ENCODE measurements at regions not wholly inside any gene's neighbourhood (a gene's known extent, or its start where the extent isn't known, plus 50 kb on each side); places are given as distances from the start of the nearest gene placed in this dataset.
A peak's percentile ranks its signal among the peaks of the same experiment; 100 is the strongest.

- no peak for DNase-seq (ENCODE audit: low spot score)
Measured at GRCh38 chr6:122008101-122008999, 391.1 kb upstream of the HSF2 start.

- no peak for DNase-seq (ENCODE audit: low spot score)
Measured at GRCh38 chr6:122009000-122009350, 390.5 kb upstream of the HSF2 start.

DNA sequence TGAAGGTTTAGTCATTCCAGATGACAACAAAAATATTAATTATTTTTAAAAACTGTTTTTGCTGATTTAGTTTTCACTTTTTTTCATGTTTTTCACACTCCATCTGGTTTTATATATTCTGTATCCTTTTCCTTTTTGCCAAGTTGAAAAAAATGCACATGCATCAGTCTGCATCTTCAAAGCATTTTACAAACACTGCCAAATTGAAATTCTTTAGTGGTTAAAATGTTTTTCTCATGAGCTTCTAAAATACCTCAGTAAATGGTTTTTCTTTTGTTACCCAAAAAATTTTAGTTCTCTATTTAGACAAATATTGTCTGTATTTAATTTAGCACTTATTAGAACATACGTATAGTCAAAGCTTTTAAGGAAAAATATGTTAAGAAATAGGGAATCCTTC is 386.9 kb upstream of the HSF2 start:
- DNase-seq (ENCODE audit: low spot score), result no peak

- DNase-seq (ENCODE audit: low spot score), result no peak
Measured at GRCh38 chr6:122014961-122015360, 384.5 kb upstream of the HSF2 start.

DNA sequence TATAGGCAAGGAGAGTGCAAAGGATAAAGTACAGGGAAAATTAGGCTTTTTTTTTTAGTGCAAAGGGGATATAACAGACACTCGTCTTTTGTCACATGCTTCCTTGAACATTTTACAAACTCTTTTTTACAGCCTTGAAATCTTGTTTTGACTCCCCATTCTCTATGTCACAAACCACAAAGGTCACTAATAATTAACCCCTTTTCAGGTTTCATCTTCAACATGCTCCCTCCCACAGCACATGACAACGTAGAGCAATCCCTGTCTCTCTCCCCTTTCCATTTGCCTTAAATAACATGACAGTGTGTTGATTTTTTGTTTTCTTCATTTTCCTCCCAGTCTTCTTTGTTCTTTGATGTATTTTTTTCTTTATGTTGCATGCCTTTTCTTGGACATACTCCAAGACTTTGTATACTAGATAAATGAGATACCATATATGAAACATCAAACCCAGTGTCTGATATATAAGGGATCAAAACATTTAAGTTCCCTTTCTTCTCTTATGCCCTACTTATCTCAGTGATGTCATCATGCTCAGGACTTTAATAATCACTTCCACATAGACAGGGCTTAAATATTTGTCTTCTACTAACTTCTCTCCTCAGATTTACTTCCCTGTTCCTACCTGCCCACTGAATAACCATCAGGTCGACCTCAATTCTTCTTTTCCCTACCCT is 378.7 kb upstream of the HSF2 start:
- no peak for DNase-seq (ENCODE audit: low spot score)

- no peak for DNase-seq (ENCODE audit: low spot score)
Measured at GRCh38 chr6:122025104-122025503, 374.3 kb upstream of the HSF2 start.

- no peak for DNase-seq (ENCODE audit: low spot score)
Measured at GRCh38 chr6:122026582-122027369, 372.7 kb upstream of the HSF2 start.

GRCh38 chr6:122028933-122029522 is 370.4 kb upstream of the HSF2 start:
- no peak for DNase-seq (ENCODE audit: low spot score)

GRCh38 chr6:122033564-122034181 is 365.8 kb upstream of the HSF2 start:
- DNase-seq (ENCODE audit: low spot score), result peak; percentile 15

- no peak for DNase-seq (ENCODE audit: low spot score)
Measured at GRCh38 chr6:122035173-122035572, 364.3 kb upstream of the HSF2 start.

DNA sequence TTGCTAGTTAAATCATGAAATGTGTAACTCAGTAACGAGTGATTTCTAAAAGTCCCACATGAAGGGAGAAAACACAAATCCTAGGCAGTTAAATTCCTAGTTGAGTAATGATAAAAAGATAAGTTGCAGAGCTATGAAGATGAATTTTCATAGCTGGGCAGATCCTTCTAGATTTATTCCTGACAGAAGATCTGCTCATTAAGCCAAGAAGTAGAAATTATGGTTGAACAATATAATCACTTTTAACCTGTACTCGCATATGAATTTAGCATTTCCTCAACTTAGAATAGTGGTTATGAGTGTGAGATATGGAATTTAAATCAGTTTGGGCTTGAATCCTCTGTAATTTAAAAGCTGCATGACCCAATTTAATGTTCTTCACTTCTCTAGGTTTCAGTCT is 359.2 kb upstream of the HSF2 start:
- DNase-seq (ENCODE audit: low spot score), result no peak

GRCh38 chr6:122042380-122042779 is 357.1 kb upstream of the HSF2 start:
- no peak for DNase-seq (ENCODE audit: low spot score)

DNA sequence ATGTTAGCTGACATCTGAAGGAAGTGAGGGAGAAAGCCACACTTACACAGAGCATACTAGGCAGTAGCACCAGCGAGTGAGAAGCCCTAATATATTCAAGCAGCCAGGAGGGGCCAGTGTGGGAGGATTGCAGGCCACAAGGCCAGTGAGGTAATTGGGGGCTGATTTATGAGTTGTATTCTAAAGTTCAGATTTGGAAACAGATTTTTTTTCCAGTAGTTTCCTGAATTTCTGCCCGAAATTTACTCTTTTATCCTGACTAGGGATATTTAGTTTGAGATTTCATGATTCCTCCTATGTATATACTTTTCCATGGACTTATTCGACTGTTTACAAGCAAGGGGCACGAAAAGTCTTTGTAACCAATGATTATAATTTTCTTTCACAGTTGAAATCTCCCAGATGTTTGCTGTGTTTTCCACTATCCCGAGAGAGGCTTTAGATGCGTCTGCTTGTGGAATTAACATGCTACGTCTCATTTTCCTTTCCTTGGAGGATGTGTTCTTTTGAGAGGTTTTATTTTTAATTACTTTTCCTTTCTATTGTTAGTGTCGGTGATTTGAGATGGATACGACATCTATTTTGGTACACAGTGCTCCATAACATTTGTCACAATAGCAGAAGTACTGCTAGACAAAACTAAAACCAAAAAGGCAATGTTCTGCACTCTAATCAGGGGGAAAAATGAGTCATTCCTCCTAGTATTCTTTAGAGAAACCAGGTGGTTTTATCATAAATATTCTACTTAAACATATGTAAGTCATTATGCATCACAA is 356.3 kb upstream of the HSF2 start:
- no peak for DNase-seq (ENCODE audit: low spot score)

DNA sequence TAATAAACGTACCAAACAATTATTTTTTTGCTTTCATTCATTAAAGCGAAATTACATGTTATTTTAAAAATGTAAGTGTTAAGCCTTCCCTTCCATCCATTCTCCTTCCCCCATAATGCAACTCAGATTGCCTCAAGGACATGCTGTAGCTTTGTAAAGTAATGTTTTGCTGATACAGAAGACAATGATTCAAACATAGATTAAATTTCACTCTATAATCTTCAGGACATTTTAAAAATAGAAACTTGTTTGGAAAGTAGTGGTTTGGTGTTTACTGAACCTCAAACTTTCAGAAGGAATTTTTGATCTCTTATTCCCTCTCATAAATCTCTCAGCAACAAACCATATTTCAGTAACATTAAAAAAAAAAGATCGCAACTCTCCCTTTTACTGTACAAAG is 350.9 kb upstream of the HSF2 start:
- DNase-seq (ENCODE audit: low spot score), result no peak

- no peak for DNase-seq (ENCODE audit: low spot score)
Measured at GRCh38 chr6:122049341-122049740, 350.1 kb upstream of the HSF2 start.

DNA sequence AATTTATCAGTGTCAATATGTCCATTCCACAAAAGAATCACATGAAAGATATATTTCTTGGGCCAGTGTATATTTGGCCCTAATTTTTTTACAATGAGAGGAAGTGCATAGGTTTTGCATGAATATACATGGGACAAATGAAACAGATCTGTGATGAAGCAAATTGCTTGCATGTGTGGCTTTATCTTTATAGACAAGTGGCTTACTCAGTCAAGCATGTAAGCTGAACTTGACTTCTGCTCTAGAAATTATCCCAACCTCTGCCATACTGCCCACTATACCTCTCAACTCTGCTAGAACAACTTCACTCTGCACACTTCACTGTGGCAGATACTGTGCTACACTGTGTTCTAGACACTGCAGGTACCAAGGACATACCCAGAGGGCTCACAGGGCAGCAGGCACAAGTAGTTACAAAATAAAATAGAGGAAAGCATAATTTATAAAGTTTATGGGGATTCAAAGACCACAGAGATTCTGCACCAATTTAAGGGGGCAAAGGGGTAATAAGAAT is 349.2 kb upstream of the HSF2 start:
- no peak for DNase-seq (ENCODE audit: low spot score)

DNA sequence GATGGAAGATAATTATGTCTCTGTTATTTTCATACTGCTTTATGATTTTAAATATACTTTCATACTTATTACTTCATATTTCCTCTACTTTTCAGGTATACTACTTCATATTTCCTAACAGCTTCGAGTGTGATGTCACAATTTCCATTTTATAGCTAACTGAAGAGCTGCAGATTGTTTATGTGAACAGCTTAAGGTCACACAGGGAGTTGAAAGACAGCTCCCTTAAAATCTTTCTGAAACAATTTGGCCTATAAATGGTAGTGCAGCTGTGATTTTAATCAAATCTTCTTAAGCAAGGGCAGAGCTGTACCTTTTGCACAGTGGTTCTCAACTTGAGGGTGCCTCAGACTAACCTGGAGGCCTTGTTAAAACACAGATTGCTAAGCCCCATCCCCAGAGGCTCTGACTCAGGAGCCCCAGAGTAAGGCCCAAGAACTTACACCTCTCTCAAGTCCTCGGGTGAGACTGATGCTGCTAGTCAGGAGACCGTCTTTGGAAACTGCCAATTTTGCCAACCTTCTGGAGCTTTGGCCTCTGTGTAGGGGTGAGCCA is 347.0 kb upstream of the HSF2 start:
- no peak for DNase-seq (ENCODE audit: low spot score)

DNA sequence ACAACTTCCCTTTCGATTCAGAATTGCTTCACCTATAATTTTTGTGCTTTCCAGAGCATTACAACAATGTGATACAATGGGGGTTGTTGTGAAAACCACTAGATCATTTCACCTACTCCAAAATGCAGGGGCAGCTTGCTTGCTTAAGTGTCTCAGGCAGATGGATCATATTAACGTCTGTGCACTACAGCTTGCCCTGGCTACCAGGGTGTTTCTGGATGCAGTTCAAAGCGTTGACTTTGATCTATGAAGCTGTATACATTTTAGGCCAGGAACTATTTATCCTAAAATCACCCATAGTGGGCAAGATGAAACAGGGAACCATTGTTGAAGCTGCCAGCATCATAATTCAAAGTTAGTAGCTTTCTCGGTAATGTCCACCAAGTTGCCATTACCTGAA is 339.5 kb upstream of the HSF2 start:
- DNase-seq (ENCODE audit: low spot score), result no peak

DNA sequence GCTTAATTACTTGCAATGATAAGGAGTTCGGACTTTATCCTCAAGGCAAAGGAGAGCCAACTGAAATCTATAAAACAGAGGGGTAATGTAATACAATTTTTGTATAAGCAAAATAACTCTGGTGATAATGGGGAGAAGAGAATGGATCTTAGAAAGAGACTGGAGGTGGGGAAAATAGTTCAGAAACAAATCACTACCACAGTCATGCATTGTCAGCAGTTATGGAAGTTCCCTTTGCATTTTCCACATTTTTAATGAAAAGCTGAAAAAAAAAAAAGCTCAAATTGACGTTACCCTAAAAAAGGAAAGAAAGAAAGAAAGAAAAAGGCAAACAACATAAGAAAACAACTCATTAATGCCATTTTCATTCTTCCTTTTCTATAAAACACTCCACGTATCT is 337.6 kb upstream of the HSF2 start:
- DNase-seq (ENCODE audit: low spot score), result no peak

DNA sequence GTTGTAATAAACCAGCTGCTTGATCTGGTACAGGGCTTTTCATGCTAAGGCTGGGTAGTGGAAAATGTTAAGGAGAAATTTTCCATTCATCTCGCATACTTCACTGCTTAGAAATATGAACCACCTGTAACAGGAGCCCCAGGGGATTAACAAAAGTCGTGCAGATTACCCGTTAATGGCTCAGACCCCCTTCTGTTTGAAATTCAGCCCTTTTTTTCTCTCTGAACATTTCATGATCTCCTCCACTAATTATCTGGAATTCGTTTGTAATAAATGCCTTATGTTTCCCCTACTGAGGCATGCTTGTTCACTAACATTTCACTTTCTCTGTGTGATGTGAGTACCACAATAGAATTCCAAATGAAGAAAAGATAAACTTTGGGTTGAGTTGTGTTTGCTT is 336.4 kb upstream of the HSF2 start:
- DNase-seq (ENCODE audit: low spot score), result no peak

DNA sequence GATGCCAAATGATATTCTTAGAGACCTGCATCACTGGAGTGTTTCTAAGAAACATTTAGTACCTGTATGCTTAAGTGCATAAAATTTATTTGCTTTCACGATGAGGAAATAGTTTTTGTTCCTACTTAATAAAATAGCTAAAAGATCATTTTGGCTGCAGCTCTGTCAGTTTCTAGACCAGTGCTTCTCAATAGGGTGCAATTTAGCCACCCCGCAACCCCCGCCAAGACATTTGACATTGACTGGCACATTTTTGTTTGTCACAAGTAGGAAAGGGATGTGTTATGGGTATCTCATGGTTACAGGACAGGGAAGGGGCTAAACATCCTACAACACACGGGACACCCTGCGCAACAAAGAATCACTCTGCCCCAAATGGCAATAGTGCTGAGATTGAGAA is 335.7 kb upstream of the HSF2 start:
- no peak for DNase-seq (ENCODE audit: low spot score)
